ENCODE measurements at regions not wholly inside any gene's neighbourhood (a gene's known extent, or its start where the extent isn't known, plus 50 kb on each side); places are given as distances from the start of the nearest gene placed in this dataset.

DNA sequence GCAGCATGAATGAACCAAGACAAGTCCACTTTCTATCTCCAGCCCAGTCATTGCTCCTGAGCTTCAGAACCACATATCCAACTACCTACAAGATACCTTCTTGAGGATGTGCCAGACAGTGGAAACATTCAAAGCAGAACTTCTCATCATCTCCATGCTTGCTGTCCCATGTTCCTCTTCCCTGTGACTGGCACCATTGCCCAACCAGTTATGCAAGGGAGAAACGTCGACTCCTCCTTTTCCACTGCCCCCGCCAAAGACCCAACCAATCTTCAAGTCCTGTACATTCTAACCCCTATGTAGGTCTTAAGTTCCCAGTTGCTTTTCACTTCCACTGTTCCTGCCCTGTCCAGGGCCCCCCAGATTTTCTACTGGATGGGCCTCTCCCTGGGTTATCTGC, 225.7 kb downstream of the RPS24 start:
- H3K4me1 ChIP-seq: peaks cover 19% of the 10 kb centered on the region
- no peaks in the 10 kb centered on the region for H3K27me3 ChIP-seq (ENCODE audit: low read depth)
- DNase-seq: no peak
- no peak overlapping the region for H3K27ac ChIP-seq (replicated peaks)
- H3K36me3 ChIP-seq: no peaks in the 10 kb centered on the region
- TF ChIP-seq CTCF (IDR thresholded peaks at IDR 0.05; ENCODE audit: borderline replicate concordance): no peak
- intact Hi-C loops (cut with micrococcal nuclease): no loop called here
- no peaks in the 10 kb centered on the region for H3K9me3 ChIP-seq (replicated peaks)
- H3K4me3 ChIP-seq: no peak overlapping the region

DNA sequence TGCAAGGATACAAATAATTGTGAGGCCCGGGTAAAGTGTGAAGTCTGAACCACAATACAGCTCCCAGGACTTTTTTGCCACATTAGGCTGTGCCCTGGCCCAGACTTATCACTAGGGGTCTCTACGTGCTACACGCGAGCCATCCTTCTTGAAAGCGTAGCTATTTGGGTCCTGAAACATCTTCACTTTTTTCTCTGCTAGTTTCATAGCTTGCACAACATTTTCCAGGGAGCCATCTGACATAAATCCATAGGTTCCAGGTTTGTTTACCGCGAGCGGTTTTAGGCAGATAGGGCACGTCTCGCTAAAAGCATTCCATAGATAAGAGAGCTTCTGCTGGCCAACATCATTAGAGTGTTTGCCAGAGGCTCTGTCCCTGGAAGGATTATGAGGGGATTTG, 226.5 kb downstream of the RPS24 start:
- H3K36me3 ChIP-seq: no peaks in the 10 kb centered on the region
- H3K4me3 ChIP-seq: no peak overlapping the region
- H3K27me3 ChIP-seq (ENCODE audit: low read depth): no peaks in the 10 kb centered on the region
- no peak for DNase-seq
- H3K4me1 ChIP-seq: peaks cover 19% of the 10 kb centered on the region
- intact Hi-C loops (cut with micrococcal nuclease): no loop called here
- no peak overlapping the region for H3K27ac ChIP-seq (replicated peaks)
- H3K9me3 ChIP-seq (replicated peaks): no peaks in the 10 kb centered on the region
- peak; percentile 10 for TF ChIP-seq CTCF (IDR thresholded peaks at IDR 0.05; ENCODE audit: borderline replicate concordance)

- Histone ChIP-seq H3K36me3 (no peaks in the 10 kb centered on the region), H3K27me3 (ENCODE audit: low read depth) (no peaks in the 10 kb centered on the region), H3K4me3 (no peak overlapping the region), H3K9me3 (replicated peaks) (no peaks in the 10 kb centered on the region), H3K27ac (replicated peaks) (no peak overlapping the region), H3K4me1 (peaks cover 18% of the 10 kb centered on the region)
- intact Hi-C loops (cut with micrococcal nuclease): no loop called here
- no peak for DNase-seq
- no peak for TF ChIP-seq CTCF (IDR thresholded peaks at IDR 0.05; ENCODE audit: borderline replicate concordance)
Observed at GRCh38 chr10:78260680-78261079, 227.0 kb downstream of the RPS24 start.

DNA sequence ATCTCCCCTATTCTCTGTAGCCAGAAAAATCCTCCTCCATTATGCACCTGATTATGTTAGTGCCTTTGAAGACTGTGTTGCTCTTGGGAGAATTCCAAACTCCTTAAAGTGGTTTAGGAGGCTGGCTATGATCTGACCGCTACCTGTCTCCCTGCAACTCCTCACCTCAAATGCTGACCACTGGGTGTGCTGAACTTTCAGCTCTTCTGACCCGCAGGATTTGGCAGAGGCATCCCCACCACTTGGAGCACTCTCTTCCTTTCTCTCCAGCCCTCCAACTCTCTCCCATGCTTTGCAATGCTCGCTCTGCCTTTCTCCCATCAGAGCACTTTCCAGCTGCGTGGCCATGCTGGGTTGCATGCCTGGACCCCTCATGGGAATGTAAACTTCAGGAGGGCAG, 227.6 kb downstream of the RPS24 start:
- H3K4me1 ChIP-seq: peaks cover 12% of the 10 kb centered on the region

DNA sequence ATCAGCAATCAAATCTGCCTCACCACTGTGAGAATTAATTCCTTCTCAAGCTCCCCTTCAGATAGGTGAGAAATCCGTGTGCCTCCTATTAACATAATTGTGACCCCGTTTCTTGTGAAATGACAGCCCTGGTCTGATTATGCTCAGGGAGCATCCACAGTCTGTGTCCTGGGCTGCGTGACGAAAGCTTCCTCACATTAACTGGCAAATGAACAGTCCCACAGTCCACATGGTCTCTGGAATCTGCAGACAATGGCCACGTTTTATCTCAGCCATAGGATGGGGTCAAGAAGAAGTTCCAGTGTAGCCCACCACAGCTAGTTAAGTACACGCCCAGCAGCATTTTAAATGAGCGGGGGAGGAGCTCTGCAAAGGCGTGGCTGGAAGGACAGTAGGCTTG, 229.2 kb downstream of the RPS24 start:
- Histone ChIP-seq H3K9me3 (replicated peaks) (no peaks in the 10 kb centered on the region), H3K27ac (replicated peaks) (no peak overlapping the region), H3K27me3 (ENCODE audit: low read depth) (no peaks in the 10 kb centered on the region), H3K4me3 (no peak overlapping the region), H3K4me1 (peaks cover 22% of the 10 kb centered on the region), H3K36me3 (no peaks in the 10 kb centered on the region)
- DNase-seq: no peak
- no peak for TF ChIP-seq CTCF (IDR thresholded peaks at IDR 0.05; ENCODE audit: borderline replicate concordance)
- intact Hi-C loops (cut with micrococcal nuclease): no loop called here

More for the DNA sequence above, 227.6 kb downstream of the RPS24 start:
- Histone ChIP-seq H3K4me3 (no peak overlapping the region), H3K9me3 (replicated peaks) (no peaks in the 10 kb centered on the region), H3K36me3 (no peaks in the 10 kb centered on the region), H3K27ac (replicated peaks) (no peak overlapping the region), H3K27me3 (ENCODE audit: low read depth) (no peaks in the 10 kb centered on the region)
- intact Hi-C loops (cut with micrococcal nuclease): no loop called here
- DNase-seq: no peak
- no peak for TF ChIP-seq CTCF (IDR thresholded peaks at IDR 0.05; ENCODE audit: borderline replicate concordance)

GRCh38 chr10:78263521-78263988, 229.9 kb downstream of the RPS24 start:
- no peak for TF ChIP-seq CTCF (IDR thresholded peaks at IDR 0.05; ENCODE audit: borderline replicate concordance)
- no peak overlapping the region for H3K27ac ChIP-seq (replicated peaks)
- no peak for DNase-seq

More at GRCh38 chr10:78263521-78263988, 229.9 kb downstream of the RPS24 start:
- intact Hi-C loops (cut with micrococcal nuclease): no loop called here
- Histone ChIP-seq H3K4me3 (no peak overlapping the region), H3K9me3 (replicated peaks) (no peaks in the 10 kb centered on the region), H3K36me3 (no peaks in the 10 kb centered on the region), H3K4me1 (peaks cover 22% of the 10 kb centered on the region), H3K27me3 (ENCODE audit: low read depth) (no peaks in the 10 kb centered on the region)
